Tibial nerve (tissue), 4 donors: ENCODE measurements at regions not wholly inside any gene's neighbourhood (a gene's known extent, or its start where the extent isn't known, plus 50 kb on each side); places are given as distances from the start of the nearest gene placed in this dataset.

ENCODE experiments used
- EP300 ChIP-seq, 2 donors: sonication (generic); formaldehyde crosslinking; IDR thresholded peaks; one replicate each; pipeline ENCODE4 v1.6.1; 2017; ENCODE audit warnings: antibody characterized with exemption in 2 of 2, mild to moderate bottlenecking in 1 of 2
- POLR2A ChIP-seq, 2 donors: fragments of 450-650 bp; IDR thresholded peaks; one replicate each; pipeline ENCODE4 v1.6.1; 2017; ENCODE audit warnings: antibody characterized with exemption in 2 of 2, mild to moderate bottlenecking in 2 of 2, moderate library complexity in 2 of 2
- TF ChIP-seq, protein P1 (sequence below), 5 experiments: fragments of 200-600 bp in 3 of 5; fragments of 450-650 bp in 2 of 5; sonication (generic) in 3 of 5; IDR thresholded peaks; one replicate each; pipeline ENCODE4 v1.5.1; 2016 to 2019; ENCODE audit warnings: antibody characterized with exemption in 5 of 5, mild to moderate bottlenecking in 3 of 5, moderate library complexity in 2 of 5

DNA sequence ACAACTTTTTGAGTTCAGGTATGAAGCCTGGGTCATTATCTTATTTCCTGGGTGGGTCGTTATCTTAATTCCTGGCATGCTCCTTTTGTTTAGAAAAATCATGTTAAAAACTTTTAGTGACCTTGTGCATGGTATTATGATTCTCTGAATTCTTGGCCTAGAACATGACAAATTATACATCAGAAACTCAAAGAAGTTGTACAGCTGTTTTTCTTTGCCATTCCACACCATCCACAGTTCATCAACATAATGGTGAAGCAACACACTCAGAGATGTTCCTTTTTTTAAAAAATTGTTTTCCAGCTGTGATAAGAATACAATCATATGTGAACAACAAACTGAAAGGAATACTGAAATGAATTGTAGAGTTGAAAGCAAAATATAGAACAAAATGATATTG, 149.2 kb upstream of the SEMA3D start:
- TF ChIP-seq, protein P1, sequence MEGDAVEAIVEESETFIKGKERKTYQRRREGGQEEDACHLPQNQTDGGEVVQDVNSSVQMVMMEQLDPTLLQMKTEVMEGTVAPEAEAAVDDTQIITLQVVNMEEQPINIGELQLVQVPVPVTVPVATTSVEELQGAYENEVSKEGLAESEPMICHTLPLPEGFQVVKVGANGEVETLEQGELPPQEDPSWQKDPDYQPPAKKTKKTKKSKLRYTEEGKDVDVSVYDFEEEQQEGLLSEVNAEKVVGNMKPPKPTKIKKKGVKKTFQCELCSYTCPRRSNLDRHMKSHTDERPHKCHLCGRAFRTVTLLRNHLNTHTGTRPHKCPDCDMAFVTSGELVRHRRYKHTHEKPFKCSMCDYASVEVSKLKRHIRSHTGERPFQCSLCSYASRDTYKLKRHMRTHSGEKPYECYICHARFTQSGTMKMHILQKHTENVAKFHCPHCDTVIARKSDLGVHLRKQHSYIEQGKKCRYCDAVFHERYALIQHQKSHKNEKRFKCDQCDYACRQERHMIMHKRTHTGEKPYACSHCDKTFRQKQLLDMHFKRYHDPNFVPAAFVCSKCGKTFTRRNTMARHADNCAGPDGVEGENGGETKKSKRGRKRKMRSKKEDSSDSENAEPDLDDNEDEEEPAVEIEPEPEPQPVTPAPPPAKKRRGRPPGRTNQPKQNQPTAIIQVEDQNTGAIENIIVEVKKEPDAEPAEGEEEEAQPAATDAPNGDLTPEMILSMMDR (IDR thresholded peaks at IDR 0.05), result no peak
- TF ChIP-seq POLR2A (IDR thresholded peaks at IDR 0.05) (no peak), EP300 (IDR thresholded peaks at IDR 0.05) (no peak)
